ENCODE measurements at regions not wholly inside any gene's neighbourhood (a gene's known extent, or its start where the extent isn't known, plus 50 kb on each side); places are given as distances from the start of the nearest gene placed in this dataset.

- no peak for TF ChIP-seq EP300 (IDR thresholded peaks at IDR 0.05; ENCODE audit: borderline replicate concordance)
- TF ChIP-seq ZBTB7A (IDR thresholded peaks at IDR 0.05; ENCODE audit: low read depth) = no peak
- TF ChIP-seq RAD21 (IDR thresholded peaks at IDR 0.05; ENCODE audit: low read depth) = no peak
- no peak for TF ChIP-seq MAX (IDR thresholded peaks at IDR 0.05)
- no peak for TF ChIP-seq CREB1 (IDR thresholded peaks at IDR 0.05; ENCODE audit: low read depth)
- no peak for TF ChIP-seq NFIC (IDR thresholded peaks at IDR 0.05)
- no peak for TF ChIP-seq YY1 (IDR thresholded peaks at IDR 0.05; ENCODE audit: low read depth)
- no peak for TF ChIP-seq FOXM1 (IDR thresholded peaks at IDR 0.05; ENCODE audit: borderline replicate concordance, low read depth)
- TF ChIP-seq TAF1 (IDR thresholded peaks at IDR 0.05; ENCODE audit: low read depth) = no peak
These were observed 276.9 kb upstream of the TOM1L1 start for GRCh38 chr17:54623746-54624145.

Data from Ishikawa (cell line).